Right cardiac atrium (tissue), 5 donors: ENCODE measurements at regions not wholly inside any gene's neighbourhood (a gene's known extent, or its start where the extent isn't known, plus 50 kb on each side); places are given as distances from the start of the nearest gene placed in this dataset.

Experiments
- ATAC-seq, 2 donors: fragments of 200-7000 bp; cut with Tn5 transposase; one replicate each; pipeline versions ENCODE4 v1.8.0 to v1.9.1; 2020; ENCODE audit warnings: moderate library complexity in 2 of 2, mild to moderate bottlenecking in 1 of 2
- DNase-seq, 3 donors: peaks; one replicate each; pipeline ENCODE4 v3.0.0-alpha.2; 2020
- H3K27ac ChIP-seq: one replicate; pipeline ENCODE4 v1.5.1; 2013; ENCODE audit warnings: mild to moderate bottlenecking, low read length, control low read depth, moderate library complexity
- H3K27me3 ChIP-seq: one replicate; pipeline ENCODE4 v1.6.1; 2013; ENCODE audit not compliant: control insufficient read depth, insufficient read depth
- H3K4me1 ChIP-seq: one replicate; pipeline ENCODE4 v1.6.1; 2013; ENCODE audit warnings: low read length; ENCODE audit not compliant: control insufficient read depth, insufficient read depth
- H3K4me3 ChIP-seq: one replicate; pipeline ENCODE4 v1.5.1; 2013; ENCODE audit warnings: low read length, control low read depth
- H3K9me3 ChIP-seq: one replicate; pipeline ENCODE4 v1.6.1; 2013; ENCODE audit warnings: low read length; ENCODE audit not compliant: control insufficient read depth
- WGBS: extraction: QIAGEN DNeasy Blood & Tissue Kit; methylation state at CpG from one replicate; pipeline ENCODE4 v1.1.7; 2013; 5-methylcytosine and 5-hydroxymethylcytosine counted together
- intact Hi-C, 4 donors: fragments of 100-400 bp; cut with DNase I; formaldehyde crosslinking; loops; one replicate each; pipeline versions ENCODE4 v1.11.0 to v1.14.0; 2022 to 2023
- donor health status: healthy with polysubstance abuse.
- donor health status: DM: no; HTN: yes; CAD: no.
- donor health status: DM: no; HTN: no; CAD: no.
- donor health status: DM: no; HTN: yes; CAD: no; lungs with severe emphysema.
- donor health status: DM: yes; HTN: yes; CAD: no.

- Histone ChIP-seq H3K27me3 (no peaks in the 10 kb centered on the region), H3K27ac (no peak overlapping the region), H3K9me3 (no peaks in the 10 kb centered on the region), H3K4me3 (no peak overlapping the region), H3K4me1 (no peaks in the 10 kb centered on the region)
- ATAC-seq, result peak; percentile 93 to 98
- intact Hi-C loops, result no loop called here
- peak; percentile 80 to 94 (median 91) for DNase-seq
- 69% methylated on average over 16 of the region's 16 CpGs for WGBS
These were observed 1227.1 kb downstream of the SLITRK1 start for GRCh38 chr13:82654861-82655855.

GRCh38 chr13:82654143-82654542 is 1228.1 kb downstream of the SLITRK1 start:
- DNase-seq (no peak), ATAC-seq (no peak)
- no peaks in the 10 kb centered on the region for H3K4me1 ChIP-seq
- H3K9me3 ChIP-seq, result no peaks in the 10 kb centered on the region
- intact Hi-C loops, result no loop called here
- 73% methylated on average over 1 of the region's 1 CpG for WGBS
- no peak overlapping the region for H3K4me3 ChIP-seq
- H3K27ac ChIP-seq, result no peak overlapping the region
- H3K27me3 ChIP-seq, result no peaks in the 10 kb centered on the region

- Histone ChIP-seq H3K27me3 (no peaks in the 10 kb centered on the region), H3K4me1 (no peaks in the 10 kb centered on the region), H3K27ac (no peak overlapping the region), H3K9me3 (no peaks in the 10 kb centered on the region), H3K4me3 (no peak overlapping the region)
- ATAC-seq, result no peak
- WGBS, result 92% methylated on average over 1 of the region's 1 CpG
- DNase-seq, result no peak
- intact Hi-C loops, result no loop called here
These were observed 1234.7 kb downstream of the SLITRK1 start for GRCh38 chr13:82647540-82647939.

GRCh38 chr13:82636119-82636518 is 1246.2 kb downstream of the SLITRK1 start:
- DNase-seq, result no peak
- intact Hi-C loops, result no loop called here
- Histone ChIP-seq H3K27ac (no peak overlapping the region), H3K4me3 (no peak overlapping the region), H3K27me3 (no peaks in the 10 kb centered on the region), H3K9me3 (no peaks in the 10 kb centered on the region), H3K4me1 (no peaks in the 10 kb centered on the region)
- 88% methylated on average over 1 of the region's 1 CpG for WGBS
- ATAC-seq, result no peak

- ATAC-seq (no peak), DNase-seq (no peak)
- Histone ChIP-seq H3K9me3 (no peaks in the 10 kb centered on the region), H3K4me1 (no peaks in the 10 kb centered on the region), H3K27ac (no peak overlapping the region), H3K27me3 (no peaks in the 10 kb centered on the region), H3K4me3 (no peak overlapping the region)
- intact Hi-C loops, result no loop called here
- WGBS, result 78% methylated on average over 2 of the region's 2 CpGs
These were observed 1247.3 kb downstream of the SLITRK1 start for GRCh38 chr13:82634946-82635345.

- no peak for ATAC-seq
- intact Hi-C loops, result no loop called here
- DNase-seq, result no peak
These were observed 1255.1 kb downstream of the SLITRK1 start for GRCh38 chr13:82627183-82627582.

GRCh38 chr13:82625717-82626116 is 1256.6 kb downstream of the SLITRK1 start:
- intact Hi-C loops, result no loop called here
- Histone ChIP-seq H3K27me3 (no peaks in the 10 kb centered on the region), H3K27ac (no peak overlapping the region), H3K4me1 (no peaks in the 10 kb centered on the region), H3K4me3 (no peak overlapping the region), H3K9me3 (no peaks in the 10 kb centered on the region)
- WGBS, result 46% methylated on average over 3 of the region's 3 CpGs
- DNase-seq (no peak), ATAC-seq (no peak)

More at GRCh38 chr13:82627183-82627582, 1255.1 kb downstream of the SLITRK1 start:
- no peaks in the 10 kb centered on the region for H3K27me3 ChIP-seq
- no peak overlapping the region for H3K27ac ChIP-seq
- WGBS, result 70% methylated on average over 1 of the region's 1 CpG
- H3K4me3 ChIP-seq, result no peak overlapping the region
- no peaks in the 10 kb centered on the region for H3K9me3 ChIP-seq
- no peaks in the 10 kb centered on the region for H3K4me1 ChIP-seq

GRCh38 chr13:82615043-82615442 is 1267.2 kb downstream of the SLITRK1 start:
- intact Hi-C loops, result no loop called here
- no peak for DNase-seq
- H3K27me3 ChIP-seq, result no peaks in the 10 kb centered on the region
- 45% methylated on average over 1 of the region's 1 CpG for WGBS
- no peak overlapping the region for H3K4me3 ChIP-seq
- ATAC-seq, result no peak
- no peaks in the 10 kb centered on the region for H3K9me3 ChIP-seq
- H3K4me1 ChIP-seq, result no peaks in the 10 kb centered on the region
- H3K27ac ChIP-seq, result no peak overlapping the region

GRCh38 chr13:82614086-82614485 is 1268.2 kb downstream of the SLITRK1 start:
- Histone ChIP-seq H3K9me3 (no peaks in the 10 kb centered on the region), H3K27ac (no peak overlapping the region), H3K27me3 (no peaks in the 10 kb centered on the region), H3K4me1 (no peaks in the 10 kb centered on the region), H3K4me3 (no peak overlapping the region)
- intact Hi-C loops, result no loop called here
- 73% methylated on average over 2 of the region's 2 CpGs for WGBS
- ATAC-seq (no peak), DNase-seq (no peak)

- H3K4me3 ChIP-seq, result no peak overlapping the region
- H3K9me3 ChIP-seq, result no peaks in the 10 kb centered on the region
- H3K27me3 ChIP-seq, result no peaks in the 10 kb centered on the region
- DNase-seq (no peak), ATAC-seq (no peak)
- 98% methylated on average over 1 of the region's 1 CpG for WGBS
- no peaks in the 10 kb centered on the region for H3K4me1 ChIP-seq
- intact Hi-C loops, result no loop called here
- no peak overlapping the region for H3K27ac ChIP-seq
These were observed 1276.3 kb downstream of the SLITRK1 start for GRCh38 chr13:82606008-82606407.

- intact Hi-C loops, result no loop called here
- Histone ChIP-seq H3K27me3 (no peaks in the 10 kb centered on the region), H3K4me1 (no peaks in the 10 kb centered on the region), H3K27ac (no peak overlapping the region), H3K4me3 (no peak overlapping the region), H3K9me3 (no peaks in the 10 kb centered on the region)
- no peak for DNase-seq
- no peak for ATAC-seq
- WGBS, result 55% methylated on average over 6 of the region's 6 CpGs
These were observed 1284.5 kb downstream of the SLITRK1 start for GRCh38 chr13:82597747-82598146.
